HCT116 (cell line): ENCODE measurements at regions not wholly inside any gene's neighbourhood (a gene's known extent, or its start where the extent isn't known, plus 50 kb on each side); places are given as distances from the start of the nearest gene placed in this dataset.

Experiments
- CBX3 ChIP-seq: IDR thresholded peaks from 2 replicates; pipeline ENCODE4 v1.6.1; 2012; ENCODE audit warnings: low read depth
- EGR1 ChIP-seq: IDR thresholded peaks from 2 replicates; pipeline ENCODE4 v1.6.1; 2012; ENCODE audit warnings: low read depth
- EZH2 ChIP-seq: fragments of 200-600 bp; sonication (generic); IDR thresholded peaks from 2 replicates; pipeline ENCODE4 v1.6.1; 2017; ENCODE audit warnings: antibody characterized with exemption, mixed run types
- EZH2phosphoT487 ChIP-seq: fragments of 200-600 bp; IDR thresholded peaks from 2 replicates; pipeline ENCODE4 v1.6.1; 2018; ENCODE audit warnings: antibody characterized with exemption, borderline replicate concordance
- JUND ChIP-seq: IDR thresholded peaks from 2 replicates; pipeline ENCODE4 v1.6.1; 2012
- POLR2A ChIP-seq: IDR thresholded peaks from 2 replicates; pipeline ENCODE4 v1.7.0; 2011; ENCODE audit warnings: borderline replicate concordance; ENCODE audit not compliant: insufficient read depth, insufficient read length; ENCODE audit errors: extremely low read depth
- TF ChIP-seq, protein P1 (sequence below), 3 experiments: fragments of 200-600 bp in 1 of 3; sonication (generic) in 1 of 3; IDR thresholded peaks in 2 of 3; conservative IDR thresholded peaks in 1 of 3; 2 replicates each; pipeline ENCODE4 v1.5.1; 2012 to 2017; ENCODE audit warnings: low read depth in 2 of 3, low read length in 2 of 3, antibody characterized with exemption in 1 of 3, borderline replicate concordance in 1 of 3, control low read depth in 1 of 3, mild to moderate bottlenecking in 1 of 3, mixed read lengths in 1 of 3, mixed run types in 1 of 3, moderate library complexity in 1 of 3; ENCODE audit not compliant: insufficient read depth in 1 of 3
- TF ChIP-seq, protein P2 (sequence below): IDR thresholded peaks from 2 replicates; pipeline ENCODE4 v1.6.1; 2011; ENCODE audit warnings: mild to moderate bottlenecking, low read length, moderate library complexity; ENCODE audit not compliant: insufficient replicate concordance; ENCODE audit errors: extremely low read depth
- TF ChIP-seq, protein P3 (sequence below): IDR thresholded peaks from 2 replicates; pipeline ENCODE4 v1.6.1; 2012; ENCODE audit warnings: low read depth

DNA sequence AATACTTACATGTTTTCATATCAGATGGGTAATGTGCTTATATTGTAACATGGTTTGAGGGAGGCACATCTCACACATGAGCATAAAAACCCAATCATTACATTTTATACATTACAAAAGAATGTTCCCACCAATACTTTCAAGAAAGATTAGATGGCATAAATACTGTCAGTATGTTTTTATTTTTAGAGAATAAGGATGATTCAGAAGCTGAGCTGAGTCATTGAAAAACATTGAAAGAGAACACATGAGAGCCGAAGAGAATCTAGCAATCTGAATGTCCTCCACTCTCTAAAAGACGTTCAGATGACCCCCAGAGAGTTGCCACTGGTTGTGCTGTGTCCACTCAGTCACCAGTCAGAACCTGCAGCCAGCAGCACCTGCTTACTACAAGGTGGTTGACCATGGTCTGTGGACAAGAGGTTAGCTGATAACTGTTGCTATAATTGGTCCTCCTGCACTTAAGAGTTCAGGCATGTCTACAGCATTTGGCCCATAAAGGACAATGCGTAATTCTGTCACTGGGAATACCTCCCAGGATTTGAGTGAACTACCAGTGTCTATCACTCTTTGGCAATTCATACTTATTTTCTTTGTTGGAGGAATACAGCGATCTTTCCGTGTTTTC lies 382.2 kb upstream of the IGFBP7 start:
- TF ChIP-seq, protein P1, sequence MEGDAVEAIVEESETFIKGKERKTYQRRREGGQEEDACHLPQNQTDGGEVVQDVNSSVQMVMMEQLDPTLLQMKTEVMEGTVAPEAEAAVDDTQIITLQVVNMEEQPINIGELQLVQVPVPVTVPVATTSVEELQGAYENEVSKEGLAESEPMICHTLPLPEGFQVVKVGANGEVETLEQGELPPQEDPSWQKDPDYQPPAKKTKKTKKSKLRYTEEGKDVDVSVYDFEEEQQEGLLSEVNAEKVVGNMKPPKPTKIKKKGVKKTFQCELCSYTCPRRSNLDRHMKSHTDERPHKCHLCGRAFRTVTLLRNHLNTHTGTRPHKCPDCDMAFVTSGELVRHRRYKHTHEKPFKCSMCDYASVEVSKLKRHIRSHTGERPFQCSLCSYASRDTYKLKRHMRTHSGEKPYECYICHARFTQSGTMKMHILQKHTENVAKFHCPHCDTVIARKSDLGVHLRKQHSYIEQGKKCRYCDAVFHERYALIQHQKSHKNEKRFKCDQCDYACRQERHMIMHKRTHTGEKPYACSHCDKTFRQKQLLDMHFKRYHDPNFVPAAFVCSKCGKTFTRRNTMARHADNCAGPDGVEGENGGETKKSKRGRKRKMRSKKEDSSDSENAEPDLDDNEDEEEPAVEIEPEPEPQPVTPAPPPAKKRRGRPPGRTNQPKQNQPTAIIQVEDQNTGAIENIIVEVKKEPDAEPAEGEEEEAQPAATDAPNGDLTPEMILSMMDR (IDR thresholded peaks at IDR 0.05 in 2 of 3, conservative IDR thresholded peaks at IDR 0.05 in 1 of 3; ENCODE audit: borderline replicate concordance in 1 of 3, insufficient read depth in 1 of 3, low read depth in 2 of 3, low read length in 2 of 3) = no peak
- TF ChIP-seq CBX3 (no peak), EGR1 (no peak), EZH2phosphoT487 (no peak), EZH2 (no peak), JUND (no peak), POLR2A (no peak)
- TF ChIP-seq, protein P2, sequence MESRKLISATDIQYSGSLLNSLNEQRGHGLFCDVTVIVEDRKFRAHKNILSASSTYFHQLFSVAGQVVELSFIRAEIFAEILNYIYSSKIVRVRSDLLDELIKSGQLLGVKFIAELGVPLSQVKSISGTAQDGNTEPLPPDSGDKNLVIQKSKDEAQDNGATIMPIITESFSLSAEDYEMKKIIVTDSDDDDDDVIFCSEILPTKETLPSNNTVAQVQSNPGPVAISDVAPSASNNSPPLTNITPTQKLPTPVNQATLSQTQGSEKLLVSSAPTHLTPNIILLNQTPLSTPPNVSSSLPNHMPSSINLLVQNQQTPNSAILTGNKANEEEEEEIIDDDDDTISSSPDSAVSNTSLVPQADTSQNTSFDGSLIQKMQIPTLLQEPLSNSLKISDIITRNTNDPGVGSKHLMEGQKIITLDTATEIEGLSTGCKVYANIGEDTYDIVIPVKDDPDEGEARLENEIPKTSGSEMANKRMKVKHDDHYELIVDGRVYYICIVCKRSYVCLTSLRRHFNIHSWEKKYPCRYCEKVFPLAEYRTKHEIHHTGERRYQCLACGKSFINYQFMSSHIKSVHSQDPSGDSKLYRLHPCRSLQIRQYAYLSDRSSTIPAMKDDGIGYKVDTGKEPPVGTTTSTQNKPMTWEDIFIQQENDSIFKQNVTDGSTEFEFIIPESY = no peak
- TF ChIP-seq, protein P3, sequence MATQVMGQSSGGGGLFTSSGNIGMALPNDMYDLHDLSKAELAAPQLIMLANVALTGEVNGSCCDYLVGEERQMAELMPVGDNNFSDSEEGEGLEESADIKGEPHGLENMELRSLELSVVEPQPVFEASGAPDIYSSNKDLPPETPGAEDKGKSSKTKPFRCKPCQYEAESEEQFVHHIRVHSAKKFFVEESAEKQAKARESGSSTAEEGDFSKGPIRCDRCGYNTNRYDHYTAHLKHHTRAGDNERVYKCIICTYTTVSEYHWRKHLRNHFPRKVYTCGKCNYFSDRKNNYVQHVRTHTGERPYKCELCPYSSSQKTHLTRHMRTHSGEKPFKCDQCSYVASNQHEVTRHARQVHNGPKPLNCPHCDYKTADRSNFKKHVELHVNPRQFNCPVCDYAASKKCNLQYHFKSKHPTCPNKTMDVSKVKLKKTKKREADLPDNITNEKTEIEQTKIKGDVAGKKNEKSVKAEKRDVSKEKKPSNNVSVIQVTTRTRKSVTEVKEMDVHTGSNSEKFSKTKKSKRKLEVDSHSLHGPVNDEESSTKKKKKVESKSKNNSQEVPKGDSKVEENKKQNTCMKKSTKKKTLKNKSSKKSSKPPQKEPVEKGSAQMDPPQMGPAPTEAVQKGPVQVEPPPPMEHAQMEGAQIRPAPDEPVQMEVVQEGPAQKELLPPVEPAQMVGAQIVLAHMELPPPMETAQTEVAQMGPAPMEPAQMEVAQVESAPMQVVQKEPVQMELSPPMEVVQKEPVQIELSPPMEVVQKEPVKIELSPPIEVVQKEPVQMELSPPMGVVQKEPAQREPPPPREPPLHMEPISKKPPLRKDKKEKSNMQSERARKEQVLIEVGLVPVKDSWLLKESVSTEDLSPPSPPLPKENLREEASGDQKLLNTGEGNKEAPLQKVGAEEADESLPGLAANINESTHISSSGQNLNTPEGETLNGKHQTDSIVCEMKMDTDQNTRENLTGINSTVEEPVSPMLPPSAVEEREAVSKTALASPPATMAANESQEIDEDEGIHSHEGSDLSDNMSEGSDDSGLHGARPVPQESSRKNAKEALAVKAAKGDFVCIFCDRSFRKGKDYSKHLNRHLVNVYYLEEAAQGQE = no peak
